ENCODE measurements at regions not wholly inside any gene's neighbourhood (a gene's known extent, or its start where the extent isn't known, plus 50 kb on each side); places are given as distances from the start of the nearest gene placed in this dataset.

DNA sequence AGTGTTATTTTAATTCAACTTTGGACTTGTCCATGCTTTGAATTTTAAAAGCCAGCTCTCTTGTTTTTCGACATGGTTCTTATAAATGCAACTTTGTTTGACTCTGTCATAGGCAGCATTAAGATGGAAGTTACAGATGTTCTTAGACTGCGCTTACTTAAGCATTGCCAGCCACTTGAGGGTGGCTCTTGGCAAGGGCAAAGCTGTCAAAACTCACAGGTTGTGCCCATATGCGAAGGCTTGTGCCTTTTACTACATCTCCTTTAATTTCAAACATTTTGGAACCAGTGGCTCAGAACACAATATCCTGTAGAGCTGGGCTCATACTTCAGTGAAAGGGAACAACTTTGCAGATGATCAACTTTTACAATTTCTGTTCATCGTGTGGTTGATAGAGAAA lies 135.5 kb downstream of the TRAM1L1 start:
- TF ChIP-seq, protein P1, sequence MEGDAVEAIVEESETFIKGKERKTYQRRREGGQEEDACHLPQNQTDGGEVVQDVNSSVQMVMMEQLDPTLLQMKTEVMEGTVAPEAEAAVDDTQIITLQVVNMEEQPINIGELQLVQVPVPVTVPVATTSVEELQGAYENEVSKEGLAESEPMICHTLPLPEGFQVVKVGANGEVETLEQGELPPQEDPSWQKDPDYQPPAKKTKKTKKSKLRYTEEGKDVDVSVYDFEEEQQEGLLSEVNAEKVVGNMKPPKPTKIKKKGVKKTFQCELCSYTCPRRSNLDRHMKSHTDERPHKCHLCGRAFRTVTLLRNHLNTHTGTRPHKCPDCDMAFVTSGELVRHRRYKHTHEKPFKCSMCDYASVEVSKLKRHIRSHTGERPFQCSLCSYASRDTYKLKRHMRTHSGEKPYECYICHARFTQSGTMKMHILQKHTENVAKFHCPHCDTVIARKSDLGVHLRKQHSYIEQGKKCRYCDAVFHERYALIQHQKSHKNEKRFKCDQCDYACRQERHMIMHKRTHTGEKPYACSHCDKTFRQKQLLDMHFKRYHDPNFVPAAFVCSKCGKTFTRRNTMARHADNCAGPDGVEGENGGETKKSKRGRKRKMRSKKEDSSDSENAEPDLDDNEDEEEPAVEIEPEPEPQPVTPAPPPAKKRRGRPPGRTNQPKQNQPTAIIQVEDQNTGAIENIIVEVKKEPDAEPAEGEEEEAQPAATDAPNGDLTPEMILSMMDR (IDR thresholded peaks at IDR 0.05), result no peak
- no peak for TF ChIP-seq POLR2A (IDR thresholded peaks at IDR 0.05)
